ENCODE measurements at regions not wholly inside any gene's neighbourhood (a gene's known extent, or its start where the extent isn't known, plus 50 kb on each side); places are given as distances from the start of the nearest gene placed in this dataset.

- no peaks in the 10 kb centered on the region for H4K20me1 ChIP-seq (ENCODE audit: insufficient read depth, low read length)
- DNase-seq (ENCODE audit: low spot score) = no peak
- H3K4me2 ChIP-seq (ENCODE audit: low read length) = no peak overlapping the region
- POLR2A ChIA-PET = no interaction called here
- CTCF ChIA-PET (ENCODE audit: unreplicated experiment) = no interaction called here
- intact Hi-C loops (cut with micrococcal nuclease; ENCODE audit: unreplicated experiment) = no loop called here
- no peak overlapping the region for H3K4me3 ChIP-seq (ENCODE audit: low read depth, low read length, poor library complexity, severe bottlenecking)
- no peaks in the 10 kb centered on the region for H3K9me2 ChIP-seq (ENCODE audit: insufficient read depth, low read length)
- no peaks in the 10 kb centered on the region for H3K79me2 ChIP-seq (ENCODE audit: insufficient read depth, low read depth, low read length)
- H3K4me1 ChIP-seq (ENCODE audit: insufficient read depth, low read length, poor library complexity, severe bottlenecking) = no peaks in the 10 kb centered on the region
- no peaks in the 10 kb centered on the region for H3K9me3 ChIP-seq (ENCODE audit: low read length)
- no peaks in the 10 kb centered on the region for H3K36me3 ChIP-seq (ENCODE audit: insufficient read depth, low read length)
- no TSS peak for BruUV-seq (replicated peaks)
- H3K27ac ChIP-seq (ENCODE audit: low read depth, low read length, poor library complexity, severe bottlenecking) = no peak overlapping the region
- H2AFZ ChIP-seq (ENCODE audit: low read length) = no peak overlapping the region
- no peak for TF ChIP-seq EZH2phosphoT487 (IDR thresholded peaks at IDR 0.05; ENCODE audit: borderline replicate concordance, low read depth, low read length)
- TF ChIP-seq CTCF (conservative IDR thresholded peaks at IDR 0.05; ENCODE audit: low read length) = no peak
Observed at GRCh38 chr1:60823151-60823550, 259.2 kb upstream of the NFIA start.

DNA sequence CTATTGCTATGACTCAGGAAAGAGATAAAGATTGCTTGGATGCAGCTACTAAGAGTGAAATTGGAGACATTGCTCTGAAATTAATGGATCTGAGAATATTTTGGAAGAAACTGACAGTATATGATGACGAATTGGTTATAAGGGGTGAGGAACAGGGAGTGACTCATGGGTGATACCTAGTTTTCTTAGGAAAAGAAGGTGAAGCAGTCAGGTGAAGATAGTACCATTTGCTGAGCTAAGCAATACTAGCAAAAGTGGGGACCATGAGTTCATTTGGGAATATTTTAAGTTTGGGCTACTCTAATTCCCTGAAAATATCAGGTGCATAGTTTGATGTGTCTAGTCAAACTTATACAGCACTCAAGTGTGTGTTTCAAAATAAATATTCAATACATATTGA is 260.1 kb upstream of the NFIA start:
- no peaks in the 10 kb centered on the region for H3K9me3 ChIP-seq (ENCODE audit: low read length)
- H3K9me2 ChIP-seq (ENCODE audit: insufficient read depth, low read length) = no peaks in the 10 kb centered on the region
- no peak overlapping the region for H3K4me2 ChIP-seq (ENCODE audit: low read length)
- no peak for TF ChIP-seq EZH2phosphoT487 (IDR thresholded peaks at IDR 0.05; ENCODE audit: borderline replicate concordance, low read depth, low read length)
- TF ChIP-seq CTCF (conservative IDR thresholded peaks at IDR 0.05; ENCODE audit: low read length) = no peak
- no TSS peak for BruUV-seq (replicated peaks)
- ChIA-PET CTCF (ENCODE audit: unreplicated experiment) (no interaction called here), POLR2A (no interaction called here)
- intact Hi-C loops (cut with micrococcal nuclease; ENCODE audit: unreplicated experiment) = no loop called here
- H3K4me1 ChIP-seq (ENCODE audit: insufficient read depth, low read length, poor library complexity, severe bottlenecking) = no peaks in the 10 kb centered on the region
- no peak overlapping the region for H3K4me3 ChIP-seq (ENCODE audit: low read depth, low read length, poor library complexity, severe bottlenecking)
- no peak overlapping the region for H3K27ac ChIP-seq (ENCODE audit: low read depth, low read length, poor library complexity, severe bottlenecking)
- DNase-seq (ENCODE audit: low spot score) = no peak
- H2AFZ ChIP-seq (ENCODE audit: low read length) = no peak overlapping the region
- H4K20me1 ChIP-seq (ENCODE audit: insufficient read depth, low read length) = no peaks in the 10 kb centered on the region
- H3K36me3 ChIP-seq (ENCODE audit: insufficient read depth, low read length) = no peaks in the 10 kb centered on the region
- H3K79me2 ChIP-seq (ENCODE audit: insufficient read depth, low read depth, low read length) = no peaks in the 10 kb centered on the region

GRCh38 chr1:60821156-60821555 is 261.2 kb upstream of the NFIA start:
- ChIA-PET CTCF (ENCODE audit: unreplicated experiment) (no interaction called here), POLR2A (interaction anchor here (1.0 kb wide), 1 partner anchor 30 kb away, joined by 3 read pairs; no protein-coding TSS in a partner anchor)
- Histone ChIP-seq H3K9me2 (ENCODE audit: insufficient read depth, low read length) (no peaks in the 10 kb centered on the region), H3K4me2 (ENCODE audit: low read length) (no peak overlapping the region), H4K20me1 (ENCODE audit: insufficient read depth, low read length) (no peaks in the 10 kb centered on the region), H3K4me1 (ENCODE audit: insufficient read depth, low read length, poor library complexity, severe bottlenecking) (no peaks in the 10 kb centered on the region), H3K4me3 (ENCODE audit: low read depth, low read length, poor library complexity, severe bottlenecking) (no peak overlapping the region), H3K36me3 (ENCODE audit: insufficient read depth, low read length) (no peaks in the 10 kb centered on the region), H2AFZ (ENCODE audit: low read length) (no peak overlapping the region), H3K9me3 (ENCODE audit: low read length) (no peaks in the 10 kb centered on the region), H3K27ac (ENCODE audit: low read depth, low read length, poor library complexity, severe bottlenecking) (no peak overlapping the region), H3K79me2 (ENCODE audit: insufficient read depth, low read depth, low read length) (no peaks in the 10 kb centered on the region)
- no TSS peak for BruUV-seq (replicated peaks)
- intact Hi-C loops (cut with micrococcal nuclease; ENCODE audit: unreplicated experiment) = no loop called here
- TF ChIP-seq CTCF (conservative IDR thresholded peaks at IDR 0.05; ENCODE audit: low read length) = no peak
- TF ChIP-seq EZH2phosphoT487 (IDR thresholded peaks at IDR 0.05; ENCODE audit: borderline replicate concordance, low read depth, low read length) = no peak
- no peak for DNase-seq (ENCODE audit: low spot score)

Data from OCI-LY7 (cell line).